H1 (cell line): ENCODE measurements at regions not wholly inside any gene's neighbourhood (a gene's known extent, or its start where the extent isn't known, plus 50 kb on each side); places are given as distances from the start of the nearest gene placed in this dataset.

Source experiments
- BACH1 ChIP-seq: IDR thresholded peaks from 2 replicates; pipeline ENCODE4 v1.6.1; 2012; ENCODE audit warnings: low read length, improper control_type of control experiment
- CHD7 ChIP-seq: fragments of 300-600 bp; sonication (generic); IDR thresholded peaks from 2 replicates; pipeline ENCODE4 v1.7.1; 2012; ENCODE audit warnings: low read length, moderate library complexity, mild to moderate bottlenecking, inconsistent platforms; ENCODE audit not compliant: insufficient replicate concordance
- RNF2 ChIP-seq: fragments of 200-900, 300-1000 bp; sonication (generic); IDR thresholded peaks from 2 replicates; pipeline ENCODE4 v1.7.1; 2016; ENCODE audit warnings: borderline replicate concordance, low read depth, mild to moderate bottlenecking, antibody characterized with exemption, low read length; ENCODE audit not compliant: poor library complexity, severe bottlenecking; ENCODE audit errors: missing control alignments

DNA sequence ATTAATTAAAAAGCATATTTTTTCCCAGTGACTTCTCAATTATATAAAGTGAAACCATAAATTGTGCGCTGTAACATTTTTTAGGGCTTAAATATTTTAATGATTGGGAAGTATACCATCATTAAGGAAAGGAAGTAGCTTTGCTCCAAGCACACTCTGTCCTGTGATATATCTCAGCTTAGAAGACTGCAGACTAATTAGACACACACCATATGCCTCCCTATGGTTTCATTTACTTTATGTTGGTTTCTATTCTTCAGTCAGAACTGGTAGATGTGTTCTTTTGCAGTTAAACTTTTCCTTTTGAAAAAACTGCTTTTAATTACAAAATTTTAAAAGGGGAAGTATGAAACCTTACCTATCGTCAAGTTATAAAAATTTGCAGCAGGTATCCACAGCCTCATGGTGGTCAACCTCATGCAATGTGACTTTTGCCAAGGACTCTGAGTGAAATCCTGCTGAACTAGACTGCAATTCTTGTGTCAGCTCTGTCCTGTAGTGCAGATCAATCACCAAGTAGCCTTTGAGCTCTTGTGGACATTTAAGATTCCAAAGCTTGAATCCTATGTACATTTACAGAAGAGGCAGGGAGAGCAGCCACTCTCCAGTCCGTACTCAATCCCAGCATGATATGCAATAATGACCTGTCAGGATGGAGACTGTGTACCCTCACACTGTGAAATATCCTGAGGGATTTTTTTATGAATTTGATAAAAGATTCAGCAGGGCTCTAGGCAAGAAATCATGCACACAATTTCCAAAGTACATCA is 149.1 kb downstream of the AMY1C start (continued):
- TF ChIP-seq CHD7 (no peak), BACH1 (no peak), RNF2 (no peak)
